ENCODE measurements at regions not wholly inside any gene's neighbourhood (a gene's known extent, or its start where the extent isn't known, plus 50 kb on each side); places are given as distances from the start of the nearest gene placed in this dataset.

DNA sequence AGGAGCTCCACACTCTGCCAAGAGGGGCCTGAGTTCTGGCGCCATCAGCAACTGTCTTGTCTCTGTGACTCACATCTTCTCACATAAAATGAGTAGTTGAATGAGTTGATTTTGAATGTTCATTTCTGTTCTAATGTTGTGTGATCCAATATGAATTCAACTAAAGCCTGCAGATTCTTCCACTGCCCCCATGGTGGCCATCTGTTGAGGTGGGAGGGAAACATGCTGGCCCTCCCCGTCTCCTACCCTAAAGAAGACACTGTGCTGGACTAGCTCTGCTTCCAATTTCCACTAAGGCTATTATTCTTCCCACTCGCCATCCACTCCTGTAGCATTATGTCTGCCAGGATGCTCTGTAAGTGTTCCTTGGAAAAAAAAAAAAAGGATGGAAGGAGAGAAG is 555.6 kb upstream of the LARGE1 start:
- TF ChIP-seq, protein P1, sequence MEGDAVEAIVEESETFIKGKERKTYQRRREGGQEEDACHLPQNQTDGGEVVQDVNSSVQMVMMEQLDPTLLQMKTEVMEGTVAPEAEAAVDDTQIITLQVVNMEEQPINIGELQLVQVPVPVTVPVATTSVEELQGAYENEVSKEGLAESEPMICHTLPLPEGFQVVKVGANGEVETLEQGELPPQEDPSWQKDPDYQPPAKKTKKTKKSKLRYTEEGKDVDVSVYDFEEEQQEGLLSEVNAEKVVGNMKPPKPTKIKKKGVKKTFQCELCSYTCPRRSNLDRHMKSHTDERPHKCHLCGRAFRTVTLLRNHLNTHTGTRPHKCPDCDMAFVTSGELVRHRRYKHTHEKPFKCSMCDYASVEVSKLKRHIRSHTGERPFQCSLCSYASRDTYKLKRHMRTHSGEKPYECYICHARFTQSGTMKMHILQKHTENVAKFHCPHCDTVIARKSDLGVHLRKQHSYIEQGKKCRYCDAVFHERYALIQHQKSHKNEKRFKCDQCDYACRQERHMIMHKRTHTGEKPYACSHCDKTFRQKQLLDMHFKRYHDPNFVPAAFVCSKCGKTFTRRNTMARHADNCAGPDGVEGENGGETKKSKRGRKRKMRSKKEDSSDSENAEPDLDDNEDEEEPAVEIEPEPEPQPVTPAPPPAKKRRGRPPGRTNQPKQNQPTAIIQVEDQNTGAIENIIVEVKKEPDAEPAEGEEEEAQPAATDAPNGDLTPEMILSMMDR (IDR thresholded peaks at IDR 0.05): no peak
- ChIA-PET POLR2A (interaction anchor here (1.1 kb wide), 1 partner anchor 277 kb away, joined by 3 read pairs; no protein-coding TSS in a partner anchor), CTCF (no interaction called here)
- ATAC-seq (no peak), DNase-seq (no peak)
- Mint-ChIP-seq H3K4me3 (no peak overlapping the region), H3K4me1 (ENCODE audit: low read depth) (no peaks in the 10 kb centered on the region), H3K27me3 (peaks cover 3% of the 10 kb centered on the region), H3K27ac (no peak overlapping the region), H3K9me3 (peaks cover 5% of the 10 kb centered on the region), H3K36me3 (ENCODE audit: low read depth) (no peaks in the 10 kb centered on the region)
- intact Hi-C loops (cut with micrococcal nuclease): no loop called here

GRCh38 chr22:34476762-34477161 is 556.5 kb upstream of the LARGE1 start:
- POLR2A ChIA-PET: interaction anchor here (0.7 to 1.6 kb wide), 3 partner anchors 11 to 276 kb away, joined by 3 to 5 read pairs (median 3); no protein-coding TSS in a partner anchor

GRCh38 chr22:34481090-34481489 is 560.8 kb upstream of the LARGE1 start:
- no peak for DNase-seq
- no peaks in the 10 kb centered on the region for H3K36me3 Mint-ChIP-seq (ENCODE audit: low read depth)
- no peaks in the 10 kb centered on the region for H3K4me1 Mint-ChIP-seq (ENCODE audit: low read depth)
- no peak for ATAC-seq
- TF ChIP-seq, protein P1 (IDR thresholded peaks at IDR 0.05): no peak
- H3K27ac Mint-ChIP-seq: no peak overlapping the region
- H3K27me3 Mint-ChIP-seq: no peaks in the 10 kb centered on the region
- peaks cover 5% of the 10 kb centered on the region for H3K9me3 Mint-ChIP-seq
- H3K4me3 Mint-ChIP-seq: no peak overlapping the region
- CTCF ChIA-PET: no interaction called here
- intact Hi-C loops (cut with micrococcal nuclease): no loop called here
- POLR2A ChIA-PET: no interaction called here

More at GRCh38 chr22:34476762-34477161, 556.5 kb upstream of the LARGE1 start:
- CTCF ChIA-PET: no interaction called here
- ATAC-seq: no peak
- intact Hi-C loops (cut with micrococcal nuclease): no loop called here
- Mint-ChIP-seq H3K36me3 (ENCODE audit: low read depth) (no peaks in the 10 kb centered on the region), H3K27ac (no peak overlapping the region), H3K4me1 (ENCODE audit: low read depth) (no peaks in the 10 kb centered on the region), H3K9me3 (peaks cover 5% of the 10 kb centered on the region), H3K27me3 (peaks cover 3% of the 10 kb centered on the region), H3K4me3 (no peak overlapping the region)
- DNase-seq: no peak
- TF ChIP-seq, protein P1 (IDR thresholded peaks at IDR 0.05): no peak

DNA sequence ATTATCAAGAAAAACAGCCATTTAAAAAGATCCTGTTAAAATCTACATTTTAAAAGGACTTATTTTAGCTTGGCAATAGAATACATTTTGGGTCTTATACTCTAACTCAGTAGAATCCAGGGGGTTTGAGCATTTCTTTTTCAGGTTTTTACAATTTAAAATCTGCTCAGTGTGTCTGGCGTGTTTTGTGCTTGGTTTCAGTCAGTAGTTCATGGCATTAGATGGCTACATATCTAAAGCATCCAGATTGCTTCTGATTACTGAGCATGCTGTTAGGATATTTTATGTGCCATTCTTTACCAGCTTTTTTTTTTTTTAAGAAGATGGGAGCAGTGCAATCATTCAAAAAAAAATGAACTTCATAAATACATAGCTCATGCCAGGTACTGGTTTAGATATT is 566.1 kb upstream of the LARGE1 start:
- DNase-seq (no peak), ATAC-seq (no peak)
- no peaks in the 10 kb centered on the region for H3K4me1 Mint-ChIP-seq (ENCODE audit: low read depth)
- POLR2A ChIA-PET: no interaction called here
- intact Hi-C loops (cut with micrococcal nuclease): no loop called here
- H3K27ac Mint-ChIP-seq: no peak overlapping the region
- no peaks in the 10 kb centered on the region for H3K27me3 Mint-ChIP-seq
- TF ChIP-seq, protein P1 (IDR thresholded peaks at IDR 0.05): no peak
- CTCF ChIA-PET: no interaction called here
- no peaks in the 10 kb centered on the region for H3K36me3 Mint-ChIP-seq (ENCODE audit: low read depth)
- no peak overlapping the region for H3K4me3 Mint-ChIP-seq
- no peaks in the 10 kb centered on the region for H3K9me3 Mint-ChIP-seq

- Mint-ChIP-seq H3K9me3 (peaks cover 4% of the 10 kb centered on the region), H3K4me3 (no peak overlapping the region), H3K27ac (no peak overlapping the region), H3K36me3 (ENCODE audit: low read depth) (no peaks in the 10 kb centered on the region), H3K4me1 (ENCODE audit: low read depth) (no peaks in the 10 kb centered on the region), H3K27me3 (no peaks in the 10 kb centered on the region)
- ATAC-seq: no peak
- ChIA-PET POLR2A (interaction anchor here (1.2 kb wide), 1 partner anchor 12 kb away, joined by 5 read pairs; no protein-coding TSS in a partner anchor), CTCF (no interaction called here)
- TF ChIP-seq, protein P1 (IDR thresholded peaks at IDR 0.05): no peak
- intact Hi-C loops (cut with micrococcal nuclease): no loop called here
- DNase-seq: no peak
Measured at GRCh38 chr22:34489861-34490260, 569.6 kb upstream of the LARGE1 start.
